ENCODE measurements at regions not wholly inside any gene's neighbourhood (a gene's known extent, or its start where the extent isn't known, plus 50 kb on each side); places are given as distances from the start of the nearest gene placed in this dataset.

DNA sequence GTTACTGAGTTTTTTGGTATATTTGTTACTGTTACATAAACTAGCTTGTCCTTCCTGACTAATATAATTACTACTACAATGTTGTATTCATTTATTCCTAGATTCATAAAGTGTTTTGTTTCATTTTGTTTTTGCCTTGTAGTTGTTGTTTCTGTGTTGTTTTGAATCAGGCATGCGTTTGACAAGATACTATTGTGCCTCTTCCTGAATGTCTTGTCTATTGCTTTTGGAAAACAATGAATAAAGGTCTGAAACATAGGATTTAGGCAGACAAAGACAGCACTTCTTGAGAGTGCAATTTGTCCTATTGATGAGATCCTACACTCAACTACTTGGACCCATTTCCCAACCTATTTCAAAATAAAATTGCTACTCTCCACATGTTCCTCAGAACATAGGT lies 630.4 kb upstream of the BOD1L1 start:
- H2AK5ac ChIP-seq (ENCODE audit: low read depth, low read length): no peak overlapping the region
- no peak overlapping the region for H2BK12ac ChIP-seq (ENCODE audit: low read depth, low read length)
- no peak for TF ChIP-seq BCL11A (IDR thresholded peaks at IDR 0.05; ENCODE audit: low read depth in 2 of 2, low read length in 2 of 2)
- TF ChIP-seq ASH2L (IDR thresholded peaks at IDR 0.05; ENCODE audit: low read length): no peak
- no peak for TF ChIP-seq BRCA1 (IDR thresholded peaks at IDR 0.05; ENCODE audit: low read depth, low read length)
- TF ChIP-seq CHD1 (IDR thresholded peaks at IDR 0.05; ENCODE audit: low read depth, low read length): no peak
- no peak for TF ChIP-seq RNF2 (IDR thresholded peaks at IDR 0.05; ENCODE audit: borderline replicate concordance, low read depth, low read length, missing control alignments, poor library complexity, severe bottlenecking)
- TF ChIP-seq HDAC2 (IDR thresholded peaks at IDR 0.05; ENCODE audit: borderline replicate concordance in 1 of 2, low read depth in 2 of 2, low read length in 2 of 2): no peak
- TF ChIP-seq CHD2 (IDR thresholded peaks at IDR 0.05; ENCODE audit: low read length): no peak
- H2BK120ac ChIP-seq (replicated peaks; ENCODE audit: low read depth, low read length): no peak overlapping the region
- DNase-seq (ENCODE audit: low read depth in 1 of 2, low spot score in 2 of 2) (no peak), FAIRE-seq (no peak)
- H2BK5ac ChIP-seq (ENCODE audit: low read depth, low read length): no peak overlapping the region
- H3K4me1 ChIP-seq (replicated peaks in 1 of 4; ENCODE audit: control insufficient read depth in 3 of 4, insufficient read depth in 4 of 4, low read length in 3 of 4): no peaks in the 10 kb centered on the region
- H3K9ac ChIP-seq (replicated peaks in 1 of 4; ENCODE audit: extremely low read depth in 1 of 4, low read depth in 3 of 4, low read length in 3 of 4): no peak overlapping the region
- H3K4ac ChIP-seq (replicated peaks; ENCODE audit: insufficient read length, low read depth, low read length): no peak overlapping the region
- H3K36me3 ChIP-seq (ENCODE audit: control insufficient read depth in 2 of 4, insufficient read depth in 4 of 4, low read length in 3 of 4): no peaks in the 10 kb centered on the region
- no peak overlapping the region for H4K91ac ChIP-seq (replicated peaks; ENCODE audit: insufficient read length, low read length)
- WGBS, 2 experiments (ENCODE audit: extremely low coverage in 1 of 2, insufficient coverage in 1 of 2, insufficient read length in 1 of 2, insufficient replicate concordance in 2 of 2, low coverage in 1 of 2, low lambda C conversion rate in 2 of 2, missing lambda C conversion rate in 1 of 2): 87% methylated on average over 1 of the region's 1 CpG; no CpG with 5 or more reads in 1 of the 2 experiments
- no peaks in the 10 kb centered on the region for H4K20me1 ChIP-seq (replicated peaks in 1 of 2; ENCODE audit: control insufficient read depth in 1 of 2, insufficient read depth in 2 of 2, low read length in 2 of 2)
- H3K27ac ChIP-seq (ENCODE audit: low read depth, low read length): no peak overlapping the region
- POLR2A ChIA-PET (ENCODE audit: partially characterized antibody): no interaction called here
- H2AFZ ChIP-seq (ENCODE audit: low read length): 0 out of 2 replicates have a peak overlapping the region, but pooled peaks have one; percentile 5
- H3K4me3 ChIP-seq (ENCODE audit: extremely low read depth in 1 of 4, insufficient read depth in 2 of 4, low read depth in 3 of 4, low read length in 4 of 4): no peak overlapping the region
- H3K79me2 ChIP-seq (ENCODE audit: control insufficient read depth in 1 of 2, insufficient read depth in 2 of 2, low read length in 2 of 2): no peaks in the 10 kb centered on the region
- no peak overlapping the region for H3K18ac ChIP-seq (ENCODE audit: extremely low read depth, low read length)
- H3K79me1 ChIP-seq (ENCODE audit: low read depth, low read length): no peaks in the 10 kb centered on the region
- H2BK20ac ChIP-seq (ENCODE audit: low read length): no peak overlapping the region
- no peak overlapping the region for H4K8ac ChIP-seq (ENCODE audit: extremely low read depth, insufficient read depth, low read length)
- no peak overlapping the region for H3K56ac ChIP-seq (replicated peaks; ENCODE audit: insufficient read length, low read depth, low read length)
- H3K27me3 ChIP-seq (replicated peaks in 1 of 4; ENCODE audit: control insufficient read depth in 3 of 4, extremely low read depth in 1 of 4, insufficient read depth in 3 of 4, low read length in 3 of 4): no peaks in the 10 kb centered on the region
- H3K14ac ChIP-seq (ENCODE audit: insufficient read length): no peak overlapping the region
- no peak overlapping the region for H2BK15ac ChIP-seq (ENCODE audit: low read length)
- no peaks in the 10 kb centered on the region for H3K9me3 ChIP-seq (ENCODE audit: insufficient read depth in 2 of 2, low read depth in 1 of 2, low read length in 1 of 2)
- no peak overlapping the region for H4K5ac ChIP-seq (ENCODE audit: insufficient read length, low read depth, low read length)
- H3K4me2 ChIP-seq (ENCODE audit: insufficient read depth in 1 of 2, low read depth in 2 of 2, low read length in 2 of 2): no peak overlapping the region
- H3K23me2 ChIP-seq (ENCODE audit: low read depth, low read length): no peaks in the 10 kb centered on the region
- CTCF ChIA-PET (ENCODE audit: partially characterized antibody): interaction anchor here (1.0 to 1.1 kb wide), 2 partner anchors 339 to 603 kb away, joined by 3 to 4 read pairs; no protein-coding TSS in a partner anchor
- no peak overlapping the region for H3K23ac ChIP-seq (ENCODE audit: insufficient read length)

Data from H1 (cell line).